ENCODE measurements at regions not wholly inside any gene's neighbourhood (a gene's known extent, or its start where the extent isn't known, plus 50 kb on each side); places are given as distances from the start of the nearest gene placed in this dataset.
"Not testable (repeated sequence)": the region's sequence is repeated elsewhere in the genome, so short reads cannot be mapped to it uniquely, and the experiment has no call there.

- H3K36me3 Mint-ChIP-seq, result no peaks in the 10 kb centered on the region
- Histone ChIP-seq H3K27me3 (ENCODE audit: control insufficient read depth in 2 of 2, insufficient read depth in 2 of 2, low read length in 2 of 2) (no peaks in the 10 kb centered on the region), H3K36me3 (replicated peaks in 1 of 2; ENCODE audit: control insufficient read depth in 1 of 2, insufficient read depth in 2 of 2, low read length in 2 of 2) (no peaks in the 10 kb centered on the region), H3K4me3 (replicated peaks in 1 of 3; ENCODE audit: low read depth in 2 of 3, low read length in 3 of 3) (no peak overlapping the region), H3K79me2 (ENCODE audit: insufficient read depth, low read length) (no peaks in the 10 kb centered on the region), H3K9me3 (replicated peaks in 1 of 2; ENCODE audit: control insufficient read depth in 1 of 2, insufficient read depth in 1 of 2, low read length in 2 of 2) (peaks cover 10 to 13% of the 10 kb centered on the region in 2 donors), H3K4me2 (replicated peaks; ENCODE audit: extremely low read depth, low read length, poor library complexity, severe bottlenecking) (no peak overlapping the region), H3K4me1 (ENCODE audit: control insufficient read depth in 1 of 2, insufficient read depth in 2 of 2, low read length in 2 of 2) (no peaks in the 10 kb centered on the region), H3K27ac (ENCODE audit: low read depth in 1 of 2, low read length in 2 of 2) (no peak overlapping the region), H3K9ac (ENCODE audit: insufficient read depth, low read length, poor library complexity, severe bottlenecking) (no peak overlapping the region), H2AFZ (ENCODE audit: insufficient read depth, low read depth, low read length, poor library complexity, severe bottlenecking) (no peak overlapping the region), H4K20me1 (ENCODE audit: insufficient read depth, low read length) (no peaks in the 10 kb centered on the region)
- TF ChIP-seq CTCF (IDR thresholded peaks at IDR 0.05), result no peak
- intact Hi-C loops (cut with micrococcal nuclease), result no loop called here
- H3K9me3 Mint-ChIP-seq, result peaks cover 6 to 12% (median 9%) of the 10 kb centered on the region in 7 donors
- H3K4me3 Mint-ChIP-seq, result no peak overlapping the region
- no peaks in the 10 kb centered on the region for H3K27me3 Mint-ChIP-seq (ENCODE audit: low read depth in 3 of 3)
- WGBS (ENCODE audit: insufficient coverage), result no CpG with 5 or more reads among the region's 3 CpGs
- no peak overlapping the region for H3K27ac Mint-ChIP-seq
- H3K4me1 Mint-ChIP-seq, result no peaks in the 10 kb centered on the region
- no peak for DNase-seq
Measured at GRCh38 chr6:85283436-85283835, 166.4 kb upstream of the NT5E start.

- Mint-ChIP-seq H3K27me3 (ENCODE audit: low read depth in 3 of 3) (no peaks in the 10 kb centered on the region), H3K27ac (no peak overlapping the region), H3K4me3 (no peak overlapping the region), H3K9me3 (peaks cover 0 to 6% (median 3%) of the 10 kb centered on the region in 7 donors), H3K36me3 (no peaks in the 10 kb centered on the region), H3K4me1 (no peaks in the 10 kb centered on the region)
- DNase-seq, result no peak
- Histone ChIP-seq H2AFZ (ENCODE audit: insufficient read depth, low read depth, low read length, poor library complexity, severe bottlenecking) (no peak overlapping the region), H3K79me2 (ENCODE audit: insufficient read depth, low read length) (no peaks in the 10 kb centered on the region), H4K20me1 (ENCODE audit: insufficient read depth, low read length) (no peaks in the 10 kb centered on the region), H3K27ac (ENCODE audit: low read depth in 1 of 2, low read length in 2 of 2) (no peak overlapping the region), H3K36me3 (replicated peaks in 1 of 2; ENCODE audit: control insufficient read depth in 1 of 2, insufficient read depth in 2 of 2, low read length in 2 of 2) (no peaks in the 10 kb centered on the region), H3K4me3 (replicated peaks in 1 of 3; ENCODE audit: low read depth in 2 of 3, low read length in 3 of 3) (no peak overlapping the region), H3K9ac (ENCODE audit: insufficient read depth, low read length, poor library complexity, severe bottlenecking) (no peak overlapping the region), H3K9me3 (replicated peaks in 1 of 2; ENCODE audit: control insufficient read depth in 1 of 2, insufficient read depth in 1 of 2, low read length in 2 of 2) (peaks cover 0 to 2% of the 10 kb centered on the region in 2 donors), H3K27me3 (ENCODE audit: control insufficient read depth in 2 of 2, insufficient read depth in 2 of 2, low read length in 2 of 2) (no peaks in the 10 kb centered on the region), H3K4me2 (replicated peaks; ENCODE audit: extremely low read depth, low read length, poor library complexity, severe bottlenecking) (no peak overlapping the region), H3K4me1 (ENCODE audit: control insufficient read depth in 1 of 2, insufficient read depth in 2 of 2, low read length in 2 of 2) (no peaks in the 10 kb centered on the region)
- intact Hi-C loops (cut with micrococcal nuclease), result no loop called here
- TF ChIP-seq CTCF (IDR thresholded peaks at IDR 0.05), result no peak
- 71% methylated on average over 1 of the region's 3 CpGs for WGBS (ENCODE audit: insufficient coverage)
Measured at GRCh38 chr6:85278466-85279035, 171.3 kb upstream of the NT5E start.

- H3K36me3 ChIP-seq (replicated peaks in 1 of 2; ENCODE audit: control insufficient read depth in 1 of 2, insufficient read depth in 2 of 2, low read length in 2 of 2); H4K20me1 ChIP-seq (ENCODE audit: insufficient read depth, low read length); H3K4me3 Mint-ChIP-seq; DNase-seq; H3K4me2 ChIP-seq (replicated peaks; ENCODE audit: extremely low read depth, low read length, poor library complexity, severe bottlenecking); H3K36me3 Mint-ChIP-seq; H3K27ac ChIP-seq (ENCODE audit: low read depth in 1 of 2, low read length in 2 of 2); H2AFZ ChIP-seq (ENCODE audit: insufficient read depth, low read depth, low read length, poor library complexity, severe bottlenecking); H3K27ac Mint-ChIP-seq; H3K4me3 ChIP-seq (replicated peaks in 1 of 3; ENCODE audit: low read depth in 2 of 3, low read length in 3 of 3); H3K79me2 ChIP-seq (ENCODE audit: insufficient read depth, low read length); H3K9me3 ChIP-seq (replicated peaks in 1 of 2; ENCODE audit: control insufficient read depth in 1 of 2, insufficient read depth in 1 of 2, low read length in 2 of 2); intact Hi-C loops (cut with micrococcal nuclease); H3K27me3 ChIP-seq (ENCODE audit: control insufficient read depth in 2 of 2, insufficient read depth in 2 of 2, low read length in 2 of 2); H3K4me1 ChIP-seq (ENCODE audit: control insufficient read depth in 1 of 2, insufficient read depth in 2 of 2, low read length in 2 of 2); H3K4me1 Mint-ChIP-seq; H3K9ac ChIP-seq (ENCODE audit: insufficient read depth, low read length, poor library complexity, severe bottlenecking); H3K27me3 Mint-ChIP-seq (ENCODE audit: low read depth in 3 of 3): not testable (repeated sequence)
- 80% methylated on average over 1 of the region's 1 CpG for WGBS (ENCODE audit: insufficient coverage)
- peaks cover 0 to 12% (median 4%) of the 10 kb centered on the region in 7 donors for H3K9me3 Mint-ChIP-seq
Measured at GRCh38 chr6:85276026-85276425, 173.9 kb upstream of the NT5E start.

All from CD14-positive monocyte (primary cell).